Activated naive CD8-positive, alpha-beta T cell treated with anti-CD3 and anti-CD28 coated beads, Interleukin-2, amount 10 ng/mL, durations not matched to agents 7 days and 5 days (primary cell): ENCODE measurements at regions not wholly inside any gene's neighbourhood (a gene's known extent, or its start where the extent isn't known, plus 50 kb on each side); places are given as distances from the start of the nearest gene placed in this dataset.
"Not testable (repeated sequence)": the region's sequence is repeated elsewhere in the genome, so short reads cannot be mapped to it uniquely, and the experiment has no call there.

ENCODE experiments used
- ATAC-seq: fragments of 150-1000 bp; cut with Tn5 transposase; one replicate; pipeline ENCODE4 v1.10.0; 2021; ENCODE audit warnings: low read depth, moderate library complexity
- POLR2A ChIA-PET: fragments of 350-600 bp; sonication (Branson Sonifier 250); formaldehyde crosslinking; loops from one replicate; lab custom pipeline; 2021; ENCODE audit warnings: antibody characterized with exemption; lab: Charles Lee
- DNase-seq: peaks from one replicate; pipeline ENCODE4 v3.0.0; 2021
- H3K27ac Mint-ChIP-seq: one replicate; pipeline ENCODE4 v1.8.0; 2022; ENCODE audit warnings: mild to moderate bottlenecking, mixed read lengths
- H3K27me3 Mint-ChIP-seq: one replicate; pipeline ENCODE4 v1.8.0; 2022; ENCODE audit warnings: mild to moderate bottlenecking, moderate library complexity, mixed read lengths
- H3K36me3 Mint-ChIP-seq: one replicate; pipeline ENCODE4 v1.8.0; 2021; ENCODE audit warnings: mild to moderate bottlenecking, mixed read lengths
- H3K4me1 Mint-ChIP-seq: one replicate; pipeline ENCODE4 v1.8.0; 2021; ENCODE audit warnings: mixed read lengths
- H3K4me3 Mint-ChIP-seq: one replicate; pipeline ENCODE4 v1.8.0; 2022; ENCODE audit warnings: mild to moderate bottlenecking, moderate library complexity, mixed read lengths
- H3K9me3 Mint-ChIP-seq: one replicate; pipeline ENCODE4 v1.8.0; 2021; ENCODE audit warnings: mixed read lengths

DNA sequence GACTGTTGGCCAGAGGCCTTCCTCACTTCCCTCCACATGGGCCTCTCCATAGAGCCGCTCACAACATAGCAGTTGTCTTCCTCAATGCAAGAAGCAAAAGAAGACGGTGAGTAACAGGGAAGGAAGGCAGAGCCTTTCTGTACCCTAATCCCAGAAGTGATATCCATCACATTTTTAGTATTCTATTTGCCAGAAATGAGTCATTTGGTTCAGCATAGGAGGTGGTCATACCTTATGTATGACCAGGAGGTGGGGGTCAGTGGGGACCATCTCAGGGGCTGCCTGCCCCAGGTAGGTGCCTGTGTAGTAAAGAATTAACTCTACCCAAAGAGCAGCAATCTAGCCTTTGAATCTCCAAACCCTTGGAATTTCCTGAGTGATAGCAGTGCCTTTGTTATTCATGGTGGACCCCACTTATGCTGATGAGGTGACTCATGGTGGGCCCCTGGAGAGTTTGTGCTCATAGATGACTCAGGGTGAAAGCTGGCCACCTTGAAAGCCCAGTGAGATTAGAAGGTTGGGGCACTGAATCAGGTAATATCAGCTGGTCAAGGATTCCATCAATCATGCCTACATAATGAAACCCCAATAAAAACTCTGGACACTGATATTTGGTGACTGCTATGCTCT is 323.9 kb upstream of the IGF1R start:
- Mint-ChIP-seq H3K4me1 (no peaks in the 10 kb centered on the region), H3K4me3 (no peak overlapping the region), H3K27me3 (no peaks in the 10 kb centered on the region), H3K36me3 (no peaks in the 10 kb centered on the region), H3K27ac (no peak overlapping the region), H3K9me3 (peaks cover 1% of the 10 kb centered on the region)
- POLR2A ChIA-PET: no interaction called here
- ATAC-seq: no peak
- no peak for DNase-seq

DNA sequence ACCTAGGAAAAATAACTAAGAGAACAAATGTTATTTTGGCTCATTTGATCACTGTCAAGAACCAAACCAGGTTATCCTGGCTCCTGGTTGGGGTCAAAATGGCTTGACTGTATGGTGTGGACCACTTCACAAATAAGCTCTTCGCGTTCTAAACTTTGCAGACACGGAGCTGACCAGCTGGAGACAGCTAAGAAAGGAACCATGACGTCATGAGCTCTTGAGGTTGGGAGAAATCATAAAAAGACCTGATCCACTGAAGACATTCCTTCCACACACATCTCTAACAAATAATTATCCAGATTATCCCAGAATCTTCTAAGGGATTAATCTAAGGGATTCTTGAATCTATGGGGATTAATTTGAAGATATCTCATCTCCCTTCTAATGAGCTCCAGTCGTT is 321.5 kb upstream of the IGF1R start:
- ATAC-seq (no peak), DNase-seq (no peak)
- Mint-ChIP-seq H3K27ac (no peak overlapping the region), H3K36me3 (no peaks in the 10 kb centered on the region), H3K27me3 (peaks cover 2% of the 10 kb centered on the region), H3K4me3 (no peak overlapping the region), H3K9me3 (peaks cover 1% of the 10 kb centered on the region), H3K4me1 (no peaks in the 10 kb centered on the region)
- POLR2A ChIA-PET: no interaction called here

DNA sequence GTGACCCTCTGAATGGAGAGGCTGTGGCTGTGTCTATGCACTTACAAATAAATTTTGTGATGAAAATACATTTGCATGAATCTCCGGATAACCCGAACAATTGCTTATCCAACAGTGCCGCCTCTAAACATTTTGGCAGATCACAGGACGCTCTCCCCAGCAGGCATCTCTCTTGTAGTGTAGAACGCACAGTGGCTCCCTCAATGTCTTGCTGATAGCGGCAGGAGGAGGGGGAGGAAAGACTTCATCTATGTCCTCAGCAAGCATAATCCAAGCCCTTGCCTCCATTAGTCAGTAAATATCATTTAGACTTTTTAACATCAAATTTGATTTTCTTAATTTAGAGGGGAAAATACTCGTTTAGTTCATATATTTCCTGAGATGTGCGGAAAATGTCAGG is 318.1 kb upstream of the IGF1R start:
- ATAC-seq (no peak), DNase-seq (no peak)
- Mint-ChIP-seq H3K36me3 (no peaks in the 10 kb centered on the region), H3K27me3 (peaks cover 4% of the 10 kb centered on the region), H3K27ac (no peak overlapping the region), H3K9me3 (peaks cover 1% of the 10 kb centered on the region), H3K4me1 (no peaks in the 10 kb centered on the region), H3K4me3 (no peak overlapping the region)
- POLR2A ChIA-PET: no interaction called here

DNA sequence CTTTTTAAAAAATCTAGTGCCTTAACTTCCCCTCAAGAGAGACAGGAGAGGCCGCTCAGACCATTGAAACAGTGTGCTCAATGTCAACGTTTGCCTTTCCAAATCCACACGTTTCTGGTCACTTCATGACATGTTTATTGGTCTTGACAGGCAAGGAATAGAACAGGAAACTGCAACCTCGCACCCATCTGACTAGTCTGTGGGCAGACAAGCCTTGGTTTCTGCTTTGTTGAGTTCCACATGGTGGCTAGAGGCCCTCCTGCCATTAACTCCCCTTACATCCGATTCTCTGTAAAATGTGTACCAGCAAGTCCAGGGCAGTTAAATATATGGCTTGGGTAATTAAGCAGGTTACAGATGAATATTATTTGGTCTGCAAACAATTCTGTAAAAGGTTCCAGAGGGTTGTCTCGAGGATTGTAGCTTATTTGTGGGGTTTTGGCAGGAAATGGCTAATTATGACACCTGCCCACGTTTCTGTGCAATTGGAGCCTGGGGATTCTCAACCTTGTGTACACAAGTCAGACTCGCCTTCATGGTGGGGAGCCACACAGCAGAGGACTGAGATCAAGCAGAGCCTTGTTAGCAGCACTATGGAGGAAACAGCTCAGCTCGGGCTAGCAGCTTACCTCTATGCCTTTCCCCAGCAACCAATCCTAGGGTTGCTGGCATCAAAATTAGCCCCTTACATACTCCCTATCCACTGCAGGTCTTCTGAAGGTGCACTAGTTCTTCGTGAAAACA is 317.5 kb upstream of the IGF1R start:
- peaks cover 6% of the 10 kb centered on the region for H3K27me3 Mint-ChIP-seq
- no peaks in the 10 kb centered on the region for H3K9me3 Mint-ChIP-seq
- H3K27ac Mint-ChIP-seq: no peak overlapping the region
- H3K36me3 Mint-ChIP-seq: no peaks in the 10 kb centered on the region
- DNase-seq (no peak), ATAC-seq (no peak)
- POLR2A ChIA-PET: no interaction called here
- H3K4me3 Mint-ChIP-seq: no peak overlapping the region
- no peaks in the 10 kb centered on the region for H3K4me1 Mint-ChIP-seq

- no peak for ATAC-seq
- H3K27me3 Mint-ChIP-seq: peaks cover 6% of the 10 kb centered on the region
- POLR2A ChIA-PET: no interaction called here
Measured at GRCh38 chr15:98331676-98332075, 316.7 kb upstream of the IGF1R start.

GRCh38 chr15:98333251-98333650 is 315.1 kb upstream of the IGF1R start:
- Mint-ChIP-seq H3K27ac (no peak overlapping the region), H3K36me3 (no peaks in the 10 kb centered on the region), H3K9me3 (no peaks in the 10 kb centered on the region), H3K4me1 (no peaks in the 10 kb centered on the region), H3K27me3 (peaks cover 6% of the 10 kb centered on the region), H3K4me3 (no peak overlapping the region)
- ATAC-seq: no peak
- DNase-seq: no peak
- POLR2A ChIA-PET: no interaction called here

More at GRCh38 chr15:98331676-98332075, 316.7 kb upstream of the IGF1R start:
- Mint-ChIP-seq H3K4me1 (no peaks in the 10 kb centered on the region), H3K9me3 (no peaks in the 10 kb centered on the region), H3K36me3 (no peaks in the 10 kb centered on the region), H3K4me3 (no peak overlapping the region), H3K27ac (no peak overlapping the region)
- no peak for DNase-seq

GRCh38 chr15:98342911-98343310 is 305.4 kb upstream of the IGF1R start:
- no peak for ATAC-seq
- no peak for DNase-seq
- Mint-ChIP-seq H3K4me3 (no peak overlapping the region), H3K27me3 (peaks cover 2% of the 10 kb centered on the region), H3K4me1 (no peaks in the 10 kb centered on the region), H3K36me3 (no peaks in the 10 kb centered on the region), H3K9me3 (no peaks in the 10 kb centered on the region), H3K27ac (no peak overlapping the region)
- POLR2A ChIA-PET: no interaction called here

- ATAC-seq (no peak), DNase-seq (no peak)
- H3K36me3 Mint-ChIP-seq: no peaks in the 10 kb centered on the region
- no peaks in the 10 kb centered on the region for H3K4me1 Mint-ChIP-seq
- no peak overlapping the region for H3K27ac Mint-ChIP-seq
- peaks cover 2% of the 10 kb centered on the region for H3K27me3 Mint-ChIP-seq
- POLR2A ChIA-PET: no interaction called here
- H3K9me3 Mint-ChIP-seq: no peaks in the 10 kb centered on the region
- no peak overlapping the region for H3K4me3 Mint-ChIP-seq
Measured at GRCh38 chr15:98344591-98344990, 303.7 kb upstream of the IGF1R start.

DNA sequence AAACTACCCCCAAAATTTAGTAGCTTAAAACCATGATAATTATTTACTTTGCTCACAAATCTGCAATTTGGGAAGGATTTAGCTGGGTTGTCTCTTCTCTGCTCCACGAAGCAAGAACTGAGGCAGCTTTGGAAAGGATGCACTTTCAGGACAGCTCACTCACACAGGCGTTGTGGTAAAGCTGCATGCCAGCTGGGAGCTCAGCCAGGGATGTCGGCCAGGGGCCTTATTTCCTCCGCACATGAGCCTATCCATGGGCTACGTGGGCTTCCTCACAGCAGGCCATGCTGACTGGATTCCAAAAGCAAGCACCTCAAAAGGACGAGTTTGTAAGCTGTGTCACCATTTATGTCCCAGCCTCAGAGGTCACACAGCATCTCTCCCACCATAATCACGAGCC is 301.3 kb upstream of the IGF1R start:
- no peak overlapping the region for H3K4me3 Mint-ChIP-seq
- H3K9me3 Mint-ChIP-seq: no peaks in the 10 kb centered on the region
- H3K4me1 Mint-ChIP-seq: no peaks in the 10 kb centered on the region
- POLR2A ChIA-PET: no interaction called here
- DNase-seq (no peak), ATAC-seq (no peak)
- peaks cover 2% of the 10 kb centered on the region for H3K27me3 Mint-ChIP-seq
- H3K27ac Mint-ChIP-seq: no peak overlapping the region
- no peaks in the 10 kb centered on the region for H3K36me3 Mint-ChIP-seq

DNA sequence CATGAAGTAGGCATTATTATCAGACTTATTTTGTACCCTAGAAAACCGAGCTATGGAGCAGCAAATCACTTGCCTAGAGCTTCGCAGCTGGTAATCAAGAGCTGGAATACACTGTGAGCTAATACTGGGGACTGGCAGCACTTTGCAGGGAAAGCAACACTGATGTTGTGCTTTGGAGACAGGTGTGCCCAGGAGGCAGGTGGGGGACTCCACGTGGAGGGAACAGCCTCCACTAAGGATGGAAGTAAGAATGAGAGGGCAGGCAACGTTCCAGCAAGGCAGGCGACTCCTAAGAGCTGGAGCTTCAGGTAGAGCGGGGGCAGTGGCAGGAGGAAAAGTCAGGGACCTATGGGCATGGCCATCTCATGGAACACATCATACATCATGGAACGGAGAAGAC is 300.5 kb upstream of the IGF1R start:
- H3K4me3 Mint-ChIP-seq: no peak overlapping the region
- no peak for ATAC-seq
- no peak for DNase-seq
- H3K36me3 Mint-ChIP-seq: no peaks in the 10 kb centered on the region
- peaks cover 2% of the 10 kb centered on the region for H3K27me3 Mint-ChIP-seq
- H3K9me3 Mint-ChIP-seq: no peaks in the 10 kb centered on the region
- H3K27ac Mint-ChIP-seq: no peak overlapping the region
- POLR2A ChIA-PET: no interaction called here
- H3K4me1 Mint-ChIP-seq: no peaks in the 10 kb centered on the region

DNA sequence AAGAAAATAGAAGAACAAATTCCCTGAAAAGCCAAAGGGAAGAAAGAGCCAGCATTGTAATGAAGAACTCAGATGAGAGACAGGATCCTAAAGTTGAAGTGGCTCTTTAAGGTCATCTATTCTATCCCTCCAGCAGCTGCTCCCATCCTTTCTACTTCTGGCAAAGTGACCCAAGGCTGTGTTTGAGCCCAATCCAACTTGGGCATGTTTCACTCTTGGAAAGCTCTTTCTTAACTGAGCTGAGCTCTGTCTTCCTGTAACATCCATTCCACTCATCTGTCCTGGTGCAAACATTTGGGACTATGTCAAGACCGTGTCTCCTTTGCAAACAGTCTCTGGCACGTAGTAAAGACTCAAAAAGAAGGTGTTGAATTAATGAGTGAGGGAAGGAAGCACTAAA is 298.1 kb upstream of the IGF1R start:
- POLR2A ChIA-PET: no interaction called here
- Mint-ChIP-seq H3K4me3 (no peak overlapping the region), H3K9me3 (no peaks in the 10 kb centered on the region), H3K36me3 (no peaks in the 10 kb centered on the region), H3K4me1 (no peaks in the 10 kb centered on the region), H3K27me3 (peaks cover 2% of the 10 kb centered on the region), H3K27ac (no peak overlapping the region)
- no peak for ATAC-seq
- DNase-seq: no peak

GRCh38 chr15:98358274-98358673 is 290.1 kb upstream of the IGF1R start:
- H3K9me3 Mint-ChIP-seq, POLR2A ChIA-PET, ATAC-seq, H3K4me3 Mint-ChIP-seq, H3K27me3 Mint-ChIP-seq, H3K36me3 Mint-ChIP-seq, DNase-seq, H3K27ac Mint-ChIP-seq, H3K4me1 Mint-ChIP-seq: not testable (repeated sequence)

DNA sequence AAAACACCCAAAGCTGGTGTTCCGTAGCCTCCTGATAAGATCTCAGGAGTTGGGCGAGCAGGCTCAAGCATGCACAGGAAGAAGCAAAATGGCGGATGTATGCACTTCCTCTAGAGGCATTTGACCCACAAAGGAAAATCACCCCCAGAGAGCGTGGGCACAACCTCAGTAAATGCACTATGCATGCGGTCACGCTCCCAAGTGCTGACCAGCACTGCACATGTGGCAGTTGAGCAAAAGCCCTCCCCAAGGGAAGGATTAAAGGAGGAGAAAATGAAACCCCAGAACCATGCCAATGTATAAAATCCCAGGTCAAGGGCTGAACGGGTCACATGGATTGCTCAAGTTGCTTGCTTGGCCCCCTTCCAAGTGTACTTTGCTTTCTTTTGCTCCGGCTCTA is 289.4 kb upstream of the IGF1R start:
- no peaks in the 10 kb centered on the region for H3K36me3 Mint-ChIP-seq
- POLR2A ChIA-PET: no interaction called here
- ATAC-seq (no peak), DNase-seq (no peak)
- H3K27me3 Mint-ChIP-seq: peaks cover 3% of the 10 kb centered on the region
- peaks cover 2% of the 10 kb centered on the region for H3K9me3 Mint-ChIP-seq
- no peak overlapping the region for H3K27ac Mint-ChIP-seq
- H3K4me3 Mint-ChIP-seq: no peak overlapping the region
- H3K4me1 Mint-ChIP-seq: no peaks in the 10 kb centered on the region

- H3K27ac Mint-ChIP-seq: no peak overlapping the region
- ATAC-seq: no peak
- no peaks in the 10 kb centered on the region for H3K4me1 Mint-ChIP-seq
- peaks cover 3% of the 10 kb centered on the region for H3K27me3 Mint-ChIP-seq
- POLR2A ChIA-PET: no interaction called here
- H3K9me3 Mint-ChIP-seq: no peaks in the 10 kb centered on the region
- no peaks in the 10 kb centered on the region for H3K36me3 Mint-ChIP-seq
- DNase-seq: no peak
- no peak overlapping the region for H3K4me3 Mint-ChIP-seq
Measured at GRCh38 chr15:98363416-98363815, 284.9 kb upstream of the IGF1R start.
